Glomerular visceral epithelial cell (primary cell): ENCODE measurements at regions not wholly inside any gene's neighbourhood (a gene's known extent, or its start where the extent isn't known, plus 50 kb on each side); places are given as distances from the start of the nearest gene placed in this dataset.
"Not testable (repeated sequence)": the region's sequence is repeated elsewhere in the genome, so short reads cannot be mapped to it uniquely, and the experiment has no call there.

Source experiments
- DNase-seq: peaks from one replicate; pipeline ENCODE4 v3.0.0-alpha.2; 2016; ENCODE audit errors: extremely low spot score

- no peak for DNase-seq
Measured at GRCh38 chr19:30236587-30236986, 135.6 kb upstream of the ZNF536 start.

GRCh38 chr19:30237140-30237539 lies 135.0 kb upstream of the ZNF536 start:
- DNase-seq, result no peak

- DNase-seq, result no peak
Measured at GRCh38 chr19:30240904-30241695, 131.1 kb upstream of the ZNF536 start.

- DNase-seq, result no peak
Measured at GRCh38 chr19:30244533-30244932, 127.7 kb upstream of the ZNF536 start.

GRCh38 chr19:30245401-30246039 lies 126.7 kb upstream of the ZNF536 start:
- DNase-seq, result no peak

- no peak for DNase-seq
Measured at GRCh38 chr19:30249911-30250310, 122.3 kb upstream of the ZNF536 start.

- no peak for DNase-seq
Measured at GRCh38 chr19:30252214-30252613, 120.0 kb upstream of the ZNF536 start.

GRCh38 chr19:30253581-30253996 lies 118.6 kb upstream of the ZNF536 start:
- DNase-seq, result no peak

- DNase-seq, result no peak
Measured at GRCh38 chr19:30254158-30254557, 118.0 kb upstream of the ZNF536 start.

- DNase-seq, result no peak
Measured at GRCh38 chr19:30254789-30255188, 117.4 kb upstream of the ZNF536 start.

GRCh38 chr19:30255791-30256495 lies 116.2 kb upstream of the ZNF536 start:
- DNase-seq, result no peak

- DNase-seq, result no peak
Measured at GRCh38 chr19:30256496-30256850, 115.7 kb upstream of the ZNF536 start.

GRCh38 chr19:30263830-30264381 lies 108.3 kb upstream of the ZNF536 start:
- no peak for DNase-seq

GRCh38 chr19:30265918-30266317 lies 106.3 kb upstream of the ZNF536 start:
- not testable (repeated sequence) for DNase-seq

- no peak for DNase-seq
Measured at GRCh38 chr19:30266687-30267086, 105.5 kb upstream of the ZNF536 start.

- no peak for DNase-seq
Measured at GRCh38 chr19:30267332-30267731, 104.9 kb upstream of the ZNF536 start.

GRCh38 chr19:30268601-30269000 lies 103.6 kb upstream of the ZNF536 start:
- no peak for DNase-seq

- DNase-seq, result no peak
Measured at GRCh38 chr19:30269638-30270037, 102.5 kb upstream of the ZNF536 start.

GRCh38 chr19:30271816-30272215 lies 100.4 kb upstream of the ZNF536 start:
- DNase-seq, result no peak

- DNase-seq, result no peak
Measured at GRCh38 chr19:30272554-30272953, 99.6 kb upstream of the ZNF536 start.

- no peak for DNase-seq
Measured at GRCh38 chr19:30273184-30273583, 99.0 kb upstream of the ZNF536 start.

GRCh38 chr19:30274987-30275386 lies 97.2 kb upstream of the ZNF536 start:
- DNase-seq, result no peak
